Endothelial cell (in vitro differentiated cells): ENCODE measurements at regions not wholly inside any gene's neighbourhood (a gene's known extent, or its start where the extent isn't known, plus 50 kb on each side); places are given as distances from the start of the nearest gene placed in this dataset.
A peak's percentile ranks its signal among the peaks of the same experiment; 100 is the strongest.

ENCODE experiments used
- DNase-seq: peaks from one replicate; pipeline ENCODE4 v3.0.0; 2021; ENCODE audit warnings: low spot score
- H3K27ac Mint-ChIP-seq: one replicate; pipeline ENCODE4 v1.8.0; 2021; ENCODE audit warnings: mixed read lengths, inconsistent platforms; ENCODE audit not compliant: unreplicated experiment
- H3K27me3 Mint-ChIP-seq: one replicate; pipeline ENCODE4 v1.8.0; 2021; ENCODE audit warnings: mild to moderate bottlenecking, moderate library complexity, mixed read lengths, inconsistent platforms; ENCODE audit not compliant: unreplicated experiment
- H3K36me3 Mint-ChIP-seq: one replicate; pipeline ENCODE4 v1.8.0; 2021; ENCODE audit warnings: mild to moderate bottlenecking, low read depth, mixed read lengths, inconsistent platforms; ENCODE audit not compliant: unreplicated experiment
- H3K4me1 Mint-ChIP-seq: one replicate; pipeline ENCODE4 v1.8.0; 2021; ENCODE audit warnings: mild to moderate bottlenecking, mixed read lengths, inconsistent platforms; ENCODE audit not compliant: unreplicated experiment
- H3K4me3 Mint-ChIP-seq: one replicate; pipeline ENCODE4 v1.8.0; 2021; ENCODE audit warnings: mild to moderate bottlenecking, mixed read lengths, inconsistent platforms; ENCODE audit not compliant: unreplicated experiment
- H3K9me3 Mint-ChIP-seq: one replicate; pipeline ENCODE4 v1.8.0; 2021; ENCODE audit warnings: mixed read lengths, inconsistent platforms; ENCODE audit not compliant: unreplicated experiment
- CTCF ChIP-seq: fragments of 200-600 bp; sonication (generic); IDR thresholded peaks from one replicate; pipeline ENCODE4 v1.5.0; 2021; ENCODE audit warnings: antibody characterized with exemption; ENCODE audit not compliant: unreplicated experiment

GRCh38 chr3:38990621-38991020 lies 61.1 kb downstream of the SCN11A start:
- no peak overlapping the region for H3K4me3 Mint-ChIP-seq
- H3K9me3 Mint-ChIP-seq, result no peaks in the 10 kb centered on the region
- peaks cover 17% of the 10 kb centered on the region for H3K4me1 Mint-ChIP-seq
- peak overlapping the region; percentile 44 for H3K27ac Mint-ChIP-seq
- no peaks in the 10 kb centered on the region for H3K36me3 Mint-ChIP-seq
- no peak for TF ChIP-seq CTCF
- peaks cover 8% of the 10 kb centered on the region for H3K27me3 Mint-ChIP-seq
- DNase-seq, result no peak

GRCh38 chr3:38989917-38990510 lies 61.7 kb downstream of the SCN11A start:
- Mint-ChIP-seq H3K27me3 (peaks cover 10% of the 10 kb centered on the region), H3K9me3 (no peaks in the 10 kb centered on the region), H3K27ac (no peak overlapping the region), H3K4me3 (no peak overlapping the region), H3K36me3 (no peaks in the 10 kb centered on the region), H3K4me1 (peaks cover 17% of the 10 kb centered on the region)
- TF ChIP-seq CTCF, result no peak
- no peak for DNase-seq

GRCh38 chr3:38988955-38989354 lies 62.8 kb downstream of the SCN11A start:
- peaks cover 11% of the 10 kb centered on the region for H3K27me3 Mint-ChIP-seq
- no peak overlapping the region for H3K4me3 Mint-ChIP-seq
- no peaks in the 10 kb centered on the region for H3K9me3 Mint-ChIP-seq
- no peaks in the 10 kb centered on the region for H3K36me3 Mint-ChIP-seq
- no peak for DNase-seq
- no peak for TF ChIP-seq CTCF
- H3K4me1 Mint-ChIP-seq, result peaks cover 17% of the 10 kb centered on the region
- H3K27ac Mint-ChIP-seq, result no peak overlapping the region

GRCh38 chr3:38987456-38987855 lies 64.3 kb downstream of the SCN11A start:
- Mint-ChIP-seq H3K9me3 (no peaks in the 10 kb centered on the region), H3K4me1 (peaks cover 21% of the 10 kb centered on the region), H3K27ac (no peak overlapping the region), H3K27me3 (peaks cover 9% of the 10 kb centered on the region), H3K4me3 (no peak overlapping the region), H3K36me3 (no peaks in the 10 kb centered on the region)
- no peak for DNase-seq
- no peak for TF ChIP-seq CTCF

GRCh38 chr3:38986901-38987300 lies 64.8 kb downstream of the SCN11A start:
- Mint-ChIP-seq H3K9me3 (no peaks in the 10 kb centered on the region), H3K27me3 (peaks cover 10% of the 10 kb centered on the region), H3K36me3 (no peaks in the 10 kb centered on the region), H3K4me3 (no peak overlapping the region), H3K4me1 (peaks cover 23% of the 10 kb centered on the region), H3K27ac (no peak overlapping the region)
- TF ChIP-seq CTCF, result no peak
- no peak for DNase-seq
